GM23338 (cell line): ENCODE measurements at regions not wholly inside any gene's neighbourhood (a gene's known extent, or its start where the extent isn't known, plus 50 kb on each side); places are given as distances from the start of the nearest gene placed in this dataset.

Experiments
- CREB1 ChIP-seq: fragments of 250-450 bp; sonication (Bioruptor Pico); IDR thresholded peaks from 2 replicates; pipeline ENCODE4 v1.5.0; 2020; ENCODE audit warnings: low read depth, mild to moderate bottlenecking, moderate library complexity
- CTCF ChIP-seq, 2 experiments: fragments of 200-600 bp in 1 of 2; sonication (generic) in 1 of 2; conservative IDR thresholded peaks; 2 replicates each; pipeline versions ENCODE4 v1.5.1 to v1.6.1; 2016 to 2017; ENCODE audit warnings: antibody characterized with exemption in 2 of 2, low read depth in 2 of 2, mild to moderate bottlenecking in 2 of 2, moderate library complexity in 1 of 2
- EZH2 ChIP-seq: fragments of 200-600 bp; sonication (generic); IDR thresholded peaks from one replicate; pipeline ENCODE4 v1.8.0; 2017; ENCODE audit warnings: antibody characterized with exemption, mild to moderate bottlenecking, low read depth; ENCODE audit not compliant: unreplicated experiment
- EZH2phosphoT487 ChIP-seq: fragments of 200-600 bp; sonication (generic); IDR thresholded peaks from one replicate; pipeline ENCODE4 v1.8.1; 2018; ENCODE audit warnings: antibody characterized with exemption; ENCODE audit not compliant: unreplicated experiment
- JUNB ChIP-seq: IDR thresholded peaks from one replicate; pipeline ENCODE4 v1.6.1; 2016; ENCODE audit warnings: antibody characterized with exemption; ENCODE audit not compliant: unreplicated experiment
- NANOG ChIP-seq: IDR thresholded peaks from 2 replicates; pipeline ENCODE4 v1.6.1; 2016; ENCODE audit warnings: antibody characterized with exemption, borderline replicate concordance
- POLR2AphosphoS5 ChIP-seq: IDR thresholded peaks from 2 replicates; pipeline ENCODE4 v1.6.1; 2016; ENCODE audit warnings: antibody characterized with exemption, low read depth
- STAT1 ChIP-seq: IDR thresholded peaks from one replicate; pipeline ENCODE4 v1.6.1; 2016; ENCODE audit warnings: antibody characterized with exemption; ENCODE audit not compliant: unreplicated experiment
- ZNF114 ChIP-seq: fragments of 250-450 bp; sonication (Bioruptor Pico); IDR thresholded peaks from 2 replicates; pipeline ENCODE4 v1.5.0; 2020; ENCODE audit warnings: mild to moderate bottlenecking, moderate library complexity
- ZNF331 ChIP-seq: fragments of 250-450 bp; sonication (Bioruptor Pico); IDR thresholded peaks from 2 replicates; pipeline ENCODE4 v1.5.0; 2020; ENCODE audit warnings: low read depth, mild to moderate bottlenecking, moderate library complexity
- ZNF462 ChIP-seq: fragments of 250-450 bp; sonication (Bioruptor Pico); IDR thresholded peaks from 2 replicates; pipeline ENCODE4 v1.5.0; 2020; ENCODE audit warnings: mild to moderate bottlenecking, moderate library complexity
- TF ChIP-seq, protein P1 (sequence below): IDR thresholded peaks from 2 replicates; pipeline ENCODE4 v1.6.1; 2016; ENCODE audit warnings: antibody characterized with exemption
- TF ChIP-seq, protein P2 (sequence below): IDR thresholded peaks from one replicate; pipeline ENCODE4 v1.6.1; 2018; ENCODE audit warnings: antibody characterized with exemption; ENCODE audit not compliant: unreplicated experiment

DNA sequence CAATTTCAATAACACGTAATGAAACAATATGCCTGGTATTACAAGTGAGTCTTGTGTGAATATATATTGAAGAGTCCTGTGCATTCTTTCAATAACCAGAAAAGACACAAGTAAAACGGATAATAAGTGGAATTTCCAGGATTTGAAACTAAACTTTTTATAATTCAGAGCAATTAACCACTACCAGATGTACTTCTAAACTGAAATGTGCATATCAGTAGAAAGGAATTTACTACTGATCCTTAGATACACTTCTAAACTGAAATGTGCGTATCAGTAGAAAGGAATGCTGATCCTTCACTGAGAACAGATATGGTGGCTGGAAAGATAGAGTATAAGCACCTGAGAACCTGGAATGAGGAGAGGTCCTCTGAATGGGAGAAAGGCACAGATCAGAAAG, 470.9 kb upstream of the SPHKAP start:
- TF ChIP-seq CTCF (conservative IDR thresholded peaks at IDR 0.05; ENCODE audit: low read depth in 2 of 2) (no peak), POLR2AphosphoS5 (no peak), CREB1 (no peak), EZH2 (no peak), ZNF331 (no peak), EZH2phosphoT487 (no peak), STAT1 (no peak), JUNB (no peak), NANOG (no peak), ZNF114 (CRISPR knock-in tag) (no peak), ZNF462 (no peak)
- TF ChIP-seq, protein P1, sequence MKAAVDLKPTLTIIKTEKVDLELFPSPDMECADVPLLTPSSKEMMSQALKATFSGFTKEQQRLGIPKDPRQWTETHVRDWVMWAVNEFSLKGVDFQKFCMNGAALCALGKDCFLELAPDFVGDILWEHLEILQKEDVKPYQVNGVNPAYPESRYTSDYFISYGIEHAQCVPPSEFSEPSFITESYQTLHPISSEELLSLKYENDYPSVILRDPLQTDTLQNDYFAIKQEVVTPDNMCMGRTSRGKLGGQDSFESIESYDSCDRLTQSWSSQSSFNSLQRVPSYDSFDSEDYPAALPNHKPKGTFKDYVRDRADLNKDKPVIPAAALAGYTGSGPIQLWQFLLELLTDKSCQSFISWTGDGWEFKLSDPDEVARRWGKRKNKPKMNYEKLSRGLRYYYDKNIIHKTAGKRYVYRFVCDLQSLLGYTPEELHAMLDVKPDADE, result no peak
- TF ChIP-seq, protein P2, sequence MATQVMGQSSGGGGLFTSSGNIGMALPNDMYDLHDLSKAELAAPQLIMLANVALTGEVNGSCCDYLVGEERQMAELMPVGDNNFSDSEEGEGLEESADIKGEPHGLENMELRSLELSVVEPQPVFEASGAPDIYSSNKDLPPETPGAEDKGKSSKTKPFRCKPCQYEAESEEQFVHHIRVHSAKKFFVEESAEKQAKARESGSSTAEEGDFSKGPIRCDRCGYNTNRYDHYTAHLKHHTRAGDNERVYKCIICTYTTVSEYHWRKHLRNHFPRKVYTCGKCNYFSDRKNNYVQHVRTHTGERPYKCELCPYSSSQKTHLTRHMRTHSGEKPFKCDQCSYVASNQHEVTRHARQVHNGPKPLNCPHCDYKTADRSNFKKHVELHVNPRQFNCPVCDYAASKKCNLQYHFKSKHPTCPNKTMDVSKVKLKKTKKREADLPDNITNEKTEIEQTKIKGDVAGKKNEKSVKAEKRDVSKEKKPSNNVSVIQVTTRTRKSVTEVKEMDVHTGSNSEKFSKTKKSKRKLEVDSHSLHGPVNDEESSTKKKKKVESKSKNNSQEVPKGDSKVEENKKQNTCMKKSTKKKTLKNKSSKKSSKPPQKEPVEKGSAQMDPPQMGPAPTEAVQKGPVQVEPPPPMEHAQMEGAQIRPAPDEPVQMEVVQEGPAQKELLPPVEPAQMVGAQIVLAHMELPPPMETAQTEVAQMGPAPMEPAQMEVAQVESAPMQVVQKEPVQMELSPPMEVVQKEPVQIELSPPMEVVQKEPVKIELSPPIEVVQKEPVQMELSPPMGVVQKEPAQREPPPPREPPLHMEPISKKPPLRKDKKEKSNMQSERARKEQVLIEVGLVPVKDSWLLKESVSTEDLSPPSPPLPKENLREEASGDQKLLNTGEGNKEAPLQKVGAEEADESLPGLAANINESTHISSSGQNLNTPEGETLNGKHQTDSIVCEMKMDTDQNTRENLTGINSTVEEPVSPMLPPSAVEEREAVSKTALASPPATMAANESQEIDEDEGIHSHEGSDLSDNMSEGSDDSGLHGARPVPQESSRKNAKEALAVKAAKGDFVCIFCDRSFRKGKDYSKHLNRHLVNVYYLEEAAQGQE, result no peak
